ENCODE measurements at regions not wholly inside any gene's neighbourhood (a gene's known extent, or its start where the extent isn't known, plus 50 kb on each side); places are given as distances from the start of the nearest gene placed in this dataset.

- Histone ChIP-seq H3K9me2 (ENCODE audit: insufficient read depth, low read length) (no peaks in the 10 kb centered on the region), H3K79me2 (replicated peaks; ENCODE audit: insufficient read depth, low read length) (no peaks in the 10 kb centered on the region), H3K4me2 (ENCODE audit: low read length) (no peak overlapping the region), H3K27me3 (ENCODE audit: insufficient read depth, low read depth, low read length) (peaks cover 11% of the 10 kb centered on the region), H4K20me1 (ENCODE audit: insufficient read depth) (no peaks in the 10 kb centered on the region), H3K27ac (ENCODE audit: low read length) (no peak overlapping the region), H2AFZ (ENCODE audit: low read depth, low read length) (no peak overlapping the region), H3K9me3 (ENCODE audit: low read length) (no peaks in the 10 kb centered on the region), H3F3A (ENCODE audit: insufficient read depth, low read length, poor library complexity, severe bottlenecking) (no peaks in the 10 kb centered on the region), H3K36me3 (ENCODE audit: insufficient read depth, low read length) (no peaks in the 10 kb centered on the region), H3K9ac (ENCODE audit: low read length) (no peak overlapping the region), H3K4me3 (ENCODE audit: low read length) (peak overlapping the region; percentile 41)
- no peak for TF ChIP-seq REST (IDR thresholded peaks at IDR 0.05; ENCODE audit: borderline replicate concordance)
- TF ChIP-seq EP300 (conservative IDR thresholded peaks at IDR 0.05; ENCODE audit: poor library complexity, severe bottlenecking) = peak; percentile 62
- TF ChIP-seq CTCF (IDR thresholded peaks at IDR 0.05; ENCODE audit: poor library complexity, severe bottlenecking) = no peak
- TF ChIP-seq MXI1 (conservative IDR thresholded peaks at IDR 0.05; ENCODE audit: poor library complexity, severe bottlenecking) = no peak
- TF ChIP-seq SMC3 (conservative IDR thresholded peaks at IDR 0.05; ENCODE audit: poor library complexity) = no peak
- TF ChIP-seq TAF1 (IDR thresholded peaks at IDR 0.05; ENCODE audit: low read depth) = no peak
- no peak for TF ChIP-seq EZH2 (IDR thresholded peaks at IDR 0.05; ENCODE audit: borderline replicate concordance, insufficient read depth, low read length, poor library complexity, severe bottlenecking)
- peak; percentile 86 for TF ChIP-seq POLR2AphosphoS5 (IDR thresholded peaks at IDR 0.05)
- peak; percentile 29 for TF ChIP-seq RAD21 (conservative IDR thresholded peaks at IDR 0.05)
Measured at GRCh38 chr13:106796280-106797047, 228.5 kb upstream of the ARGLU1 start.

- no peaks in the 10 kb centered on the region for H3K79me2 ChIP-seq (replicated peaks; ENCODE audit: insufficient read depth, low read length)
- H3K9me3 ChIP-seq (ENCODE audit: low read length) = no peaks in the 10 kb centered on the region
- peak overlapping the region; percentile 41 for H3K4me3 ChIP-seq (ENCODE audit: low read length)
- no peaks in the 10 kb centered on the region for H3F3A ChIP-seq (ENCODE audit: insufficient read depth, low read length, poor library complexity, severe bottlenecking)
- no peaks in the 10 kb centered on the region for H3K9me2 ChIP-seq (ENCODE audit: insufficient read depth, low read length)
- peaks cover 11% of the 10 kb centered on the region for H3K27me3 ChIP-seq (ENCODE audit: insufficient read depth, low read depth, low read length)
- no peak overlapping the region for H3K4me2 ChIP-seq (ENCODE audit: low read length)
- no peaks in the 10 kb centered on the region for H4K20me1 ChIP-seq (ENCODE audit: insufficient read depth)
- no peaks in the 10 kb centered on the region for H3K36me3 ChIP-seq (ENCODE audit: insufficient read depth, low read length)
- H3K9ac ChIP-seq (ENCODE audit: low read length) = no peak overlapping the region
- no peak overlapping the region for H2AFZ ChIP-seq (ENCODE audit: low read depth, low read length)
- H3K27ac ChIP-seq (ENCODE audit: low read length) = no peak overlapping the region
- TF ChIP-seq MXI1 (conservative IDR thresholded peaks at IDR 0.05; ENCODE audit: poor library complexity, severe bottlenecking) = no peak
- TF ChIP-seq POLR2AphosphoS5 (IDR thresholded peaks at IDR 0.05) = no peak
- TF ChIP-seq REST (IDR thresholded peaks at IDR 0.05; ENCODE audit: borderline replicate concordance) = no peak
- no peak for TF ChIP-seq EZH2 (IDR thresholded peaks at IDR 0.05; ENCODE audit: borderline replicate concordance, insufficient read depth, low read length, poor library complexity, severe bottlenecking)
- no peak for TF ChIP-seq RAD21 (conservative IDR thresholded peaks at IDR 0.05)
- no peak for TF ChIP-seq EP300 (conservative IDR thresholded peaks at IDR 0.05; ENCODE audit: poor library complexity, severe bottlenecking)
- no peak for TF ChIP-seq TAF1 (IDR thresholded peaks at IDR 0.05; ENCODE audit: low read depth)
Measured at GRCh38 chr13:106795847-106796246, 227.9 kb upstream of the ARGLU1 start.

Measured in neural cell (in vitro differentiated cells).